NCI-H187 treated with DMSO at 0.1 percent for 48 hours (cell line): ENCODE measurements at regions not wholly inside any gene's neighbourhood (a gene's known extent, or its start where the extent isn't known, plus 50 kb on each side); places are given as distances from the start of the nearest gene placed in this dataset.
A peak's percentile ranks its signal among the peaks of the same experiment; 100 is the strongest.

ENCODE experiments used
- DNase-seq: peaks from one replicate; lab custom pipeline; 2025; lab: John Stamatoyannopoulos, UW

DNA sequence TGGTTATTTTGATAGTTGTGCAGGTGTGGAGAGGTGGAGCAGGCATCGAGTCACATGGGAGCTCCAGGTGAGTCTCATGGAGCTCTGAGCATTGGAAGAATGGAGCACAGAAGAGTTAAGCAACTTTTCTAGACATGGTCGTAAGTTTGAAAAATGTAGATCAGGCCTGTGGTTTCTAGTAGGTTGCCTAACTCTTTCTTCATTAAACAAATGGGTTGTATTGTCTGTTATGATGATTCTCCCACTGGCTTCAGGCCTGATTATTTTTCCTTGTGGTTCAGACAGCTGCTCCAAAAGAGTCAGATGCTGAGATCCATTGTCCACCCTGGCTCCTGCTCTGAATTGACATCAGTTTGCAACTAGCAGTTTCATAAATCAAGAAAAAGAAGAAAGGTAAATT lies 80.3 kb upstream of the RPS23 start:
- DNase-seq = no peak

DNA sequence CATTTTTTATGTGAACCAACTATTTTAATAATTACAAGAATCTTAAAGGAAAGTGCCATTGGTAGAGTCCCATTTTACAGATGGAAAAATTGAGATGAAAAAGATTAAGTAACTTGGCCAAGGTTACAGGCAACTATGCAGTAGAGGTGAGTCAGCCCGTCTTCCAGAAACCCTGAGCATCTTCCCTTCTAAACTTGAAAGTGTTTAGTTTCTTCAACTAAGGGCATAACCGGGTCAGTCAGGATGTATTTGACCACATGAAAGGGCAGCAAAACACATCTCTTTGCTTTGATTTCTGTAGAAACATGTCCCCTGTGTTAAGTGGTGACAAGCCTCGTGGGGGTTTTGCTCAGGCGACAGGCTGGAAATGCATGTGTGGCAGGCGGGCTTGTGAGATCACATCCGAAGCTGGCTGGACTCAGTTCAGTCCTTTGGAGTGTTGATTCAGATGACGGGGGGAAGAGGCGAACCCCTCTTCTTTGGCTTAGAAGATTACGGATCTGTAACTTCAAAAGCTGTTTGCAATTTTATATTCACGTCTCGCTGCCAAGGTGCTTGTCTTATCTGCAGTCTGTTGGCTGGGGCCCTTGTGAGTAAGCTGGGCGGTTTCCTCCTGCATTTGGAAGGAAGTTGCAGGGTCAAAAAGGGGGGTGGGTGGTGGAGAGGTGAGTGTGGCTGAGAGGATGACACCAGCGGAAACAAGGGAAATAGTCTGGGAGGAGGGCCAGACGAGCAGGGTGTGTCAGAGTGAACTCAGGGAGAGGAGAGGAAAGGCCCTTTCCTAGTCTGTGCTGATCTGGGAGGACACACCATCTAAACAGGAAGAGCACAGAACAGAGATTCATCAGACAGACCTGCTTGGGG lies 78.9 kb upstream of the RPS23 start:
- no peak for DNase-seq

DNA sequence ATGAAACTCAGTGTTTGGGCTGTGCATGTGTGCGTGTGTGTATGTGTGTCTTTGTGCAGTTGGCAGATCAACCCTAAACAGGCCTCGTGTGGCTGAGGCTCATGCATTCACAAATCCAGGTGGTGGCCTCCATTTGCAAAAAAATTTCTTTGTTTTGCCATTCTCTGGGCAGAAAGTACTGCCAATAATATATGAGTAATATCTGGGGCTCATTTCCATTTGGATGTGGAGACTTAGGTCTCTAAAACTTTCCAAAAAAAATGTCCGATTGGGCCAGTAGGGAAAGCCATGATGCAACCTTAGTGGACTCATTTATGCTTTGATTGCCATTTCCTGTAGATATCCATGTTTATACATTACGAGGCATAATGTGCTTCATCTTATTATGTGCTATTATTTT lies 77.9 kb upstream of the RPS23 start:
- DNase-seq = no peak

DNA sequence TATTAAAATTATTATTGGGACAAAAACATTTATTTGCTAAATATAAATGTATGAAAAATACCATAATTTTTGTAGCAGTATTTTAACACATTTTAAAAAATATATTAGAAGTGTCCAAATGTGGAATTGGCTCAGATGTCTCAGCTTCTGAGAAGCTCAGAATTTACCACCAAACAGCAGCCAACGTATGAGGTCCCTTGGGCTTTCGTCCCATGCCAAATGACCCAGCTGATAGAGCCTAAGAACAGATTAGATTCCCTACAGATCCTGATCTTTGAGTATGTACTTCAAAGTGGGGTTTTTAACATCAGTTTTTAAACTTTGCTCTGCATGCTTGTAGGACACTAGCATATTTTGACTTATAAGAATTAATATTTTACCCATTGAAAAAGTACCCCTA lies 77.3 kb upstream of the RPS23 start:
- no peak for DNase-seq

- no peak for DNase-seq
These were observed 76.9 kb upstream of the RPS23 start for GRCh38 chr5:82355053-82355452.

DNA sequence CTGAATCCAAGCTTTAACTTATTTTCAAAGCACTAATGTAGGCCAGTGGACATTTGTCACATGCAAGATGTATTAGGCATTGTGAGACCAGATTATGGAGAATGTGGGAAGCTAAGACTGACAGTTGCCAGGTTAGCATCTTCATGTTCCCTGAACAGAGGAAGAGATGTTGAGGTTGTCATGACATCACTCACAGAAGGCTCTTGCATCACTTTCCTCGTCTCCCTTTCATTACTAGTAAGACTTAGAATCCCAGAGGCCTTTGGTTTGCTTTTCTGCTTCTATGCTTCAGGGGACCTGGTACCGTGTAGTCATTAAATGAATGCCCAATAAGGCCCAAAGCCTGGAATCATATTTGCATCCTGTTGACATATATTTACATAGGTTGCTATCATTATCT lies 76.4 kb upstream of the RPS23 start:
- no peak for DNase-seq

DNA sequence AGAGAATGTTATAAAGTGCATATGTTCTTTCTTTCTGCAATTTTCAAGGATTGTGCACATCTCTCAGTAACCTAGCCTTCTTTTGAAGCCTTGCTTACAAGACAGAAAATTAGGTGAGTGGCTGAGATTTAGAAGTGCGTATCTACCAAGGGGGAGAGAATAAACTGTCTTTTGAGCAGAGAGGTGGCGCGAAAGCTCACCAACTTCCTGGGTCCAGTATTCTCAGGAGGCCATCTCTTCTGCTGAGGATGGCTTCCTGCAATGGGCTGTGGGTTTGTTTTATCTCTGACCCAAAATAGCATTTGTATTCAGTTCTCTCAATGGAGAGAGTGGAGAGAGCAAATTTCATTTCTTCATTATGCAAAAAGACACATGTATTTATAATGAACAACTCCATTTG lies 75.4 kb upstream of the RPS23 start:
- DNase-seq = no peak

DNA sequence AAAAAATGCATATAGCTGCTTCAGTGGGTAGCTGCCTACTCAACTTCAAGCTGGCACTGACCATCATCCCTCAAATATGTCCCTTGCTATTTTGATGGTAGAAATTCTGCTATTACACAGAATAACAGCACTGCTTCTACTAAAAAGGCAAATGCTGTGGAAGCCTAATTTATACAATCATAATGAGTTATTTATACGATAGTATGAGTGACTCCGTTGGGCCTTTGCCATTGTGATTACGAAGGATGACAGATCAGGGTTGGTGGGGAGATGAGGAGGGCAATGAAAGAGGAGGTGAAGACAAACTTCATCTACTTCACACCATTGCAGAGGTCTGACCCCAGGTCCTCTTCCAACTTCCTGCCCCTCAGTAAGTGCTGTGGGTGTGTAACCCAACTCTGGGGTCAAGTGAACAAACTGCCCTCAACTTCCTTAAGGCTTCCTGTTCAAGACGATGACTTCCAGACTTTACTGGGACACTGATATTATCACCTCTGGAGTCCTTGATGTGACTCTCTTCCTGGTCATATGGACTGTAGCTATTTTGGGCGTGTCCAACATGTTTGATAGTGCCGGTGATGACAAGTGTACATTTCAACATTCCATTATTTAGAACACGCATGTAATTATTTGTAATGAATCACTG lies 74.1 kb upstream of the RPS23 start:
- DNase-seq = no peak

GRCh38 chr5:82351754-82352145 lies 73.6 kb upstream of the RPS23 start:
- peak; percentile 23 for DNase-seq

- DNase-seq = no peak
These were observed 73.1 kb upstream of the RPS23 start for GRCh38 chr5:82351297-82351696.

GRCh38 chr5:82349652-82350051 lies 71.5 kb upstream of the RPS23 start:
- DNase-seq = no peak

GRCh38 chr5:82348784-82349425 lies 70.8 kb upstream of the RPS23 start:
- no peak for DNase-seq

- peak; percentile 41 for DNase-seq
These were observed 69.2 kb upstream of the RPS23 start for GRCh38 chr5:82347201-82347865.

DNA sequence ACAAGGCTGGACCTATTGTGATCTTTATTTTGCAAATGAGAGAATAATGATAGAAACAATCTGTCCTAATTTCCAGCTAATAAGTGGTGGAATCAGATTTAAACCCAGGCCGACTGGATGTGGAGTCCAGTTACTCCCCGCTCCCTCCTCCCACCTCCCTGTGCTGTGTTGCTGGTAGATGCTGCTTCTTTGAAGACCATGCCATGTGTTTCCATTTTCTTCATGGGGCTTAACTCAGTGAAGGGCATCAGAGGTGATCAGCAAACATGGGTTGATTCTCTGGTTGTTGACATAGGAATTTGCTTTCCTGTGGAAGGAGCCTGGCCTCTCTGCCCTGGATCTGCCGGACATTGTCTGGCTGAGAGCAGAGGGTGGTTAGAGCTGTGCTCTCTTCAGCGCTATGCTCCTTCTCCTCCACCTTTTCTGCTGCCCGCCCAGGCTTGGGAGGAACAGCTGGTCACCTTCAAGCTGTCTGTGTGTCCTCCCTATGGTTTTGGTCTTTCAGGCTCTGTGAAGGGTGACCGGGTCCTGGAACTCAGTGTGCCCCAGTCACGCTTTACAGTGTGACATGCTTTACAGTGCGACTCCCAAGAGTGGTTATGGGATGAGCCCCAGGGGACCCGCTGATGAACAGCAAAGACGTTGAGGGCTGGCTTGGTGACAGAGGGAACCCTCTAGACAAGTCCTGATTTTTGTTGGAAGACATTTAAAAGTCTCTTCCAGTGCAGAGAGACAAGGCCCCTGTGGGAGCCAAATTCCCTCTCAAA lies 68.4 kb upstream of the RPS23 start:
- DNase-seq = no peak

- no peak for DNase-seq
These were observed 67.0 kb upstream of the RPS23 start for GRCh38 chr5:82345108-82345507.

DNA sequence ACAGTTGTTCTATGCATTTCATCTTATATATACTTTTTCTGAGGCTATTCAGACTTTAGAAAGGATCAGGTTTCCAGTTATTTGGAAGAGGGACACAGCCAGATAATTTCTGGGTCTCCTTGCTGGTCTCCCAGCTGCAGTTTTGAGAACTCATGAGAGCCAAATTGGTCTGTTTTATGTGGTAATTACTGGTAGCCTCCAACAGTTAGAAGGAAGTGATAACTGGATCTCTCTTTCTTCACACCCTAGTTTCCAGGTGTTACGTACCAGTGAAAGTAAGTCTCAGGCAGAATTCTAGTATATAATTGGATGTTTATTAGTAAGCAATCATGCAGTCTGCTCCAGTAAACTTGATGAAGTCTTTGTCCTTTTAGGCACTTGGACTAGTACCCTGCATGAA lies 63.2 kb upstream of the RPS23 start:
- no peak for DNase-seq

GRCh38 chr5:82340799-82341198 lies 62.6 kb upstream of the RPS23 start:
- DNase-seq = no peak

DNA sequence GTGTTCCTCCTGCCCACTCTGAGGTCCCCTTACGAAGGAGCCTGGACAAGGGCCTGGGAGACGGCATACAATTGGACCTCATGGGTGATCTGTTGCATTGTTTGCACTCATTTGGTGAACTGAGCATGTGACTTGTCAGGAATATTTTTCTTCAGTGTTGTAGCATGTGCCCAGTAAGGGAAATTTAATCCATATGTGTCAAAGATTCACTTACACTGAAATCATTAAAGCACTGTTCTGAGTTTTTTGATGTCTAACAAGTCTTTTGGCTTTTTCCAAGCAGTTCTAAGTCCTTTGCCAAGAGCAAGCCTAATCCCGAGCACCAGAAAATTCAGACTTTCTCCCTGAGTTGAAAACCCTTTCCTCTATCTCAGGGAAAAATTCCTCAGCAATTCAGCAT lies 61.6 kb upstream of the RPS23 start:
- no peak for DNase-seq

- no peak for DNase-seq
These were observed 60.7 kb upstream of the RPS23 start for GRCh38 chr5:82338771-82339373.

DNA sequence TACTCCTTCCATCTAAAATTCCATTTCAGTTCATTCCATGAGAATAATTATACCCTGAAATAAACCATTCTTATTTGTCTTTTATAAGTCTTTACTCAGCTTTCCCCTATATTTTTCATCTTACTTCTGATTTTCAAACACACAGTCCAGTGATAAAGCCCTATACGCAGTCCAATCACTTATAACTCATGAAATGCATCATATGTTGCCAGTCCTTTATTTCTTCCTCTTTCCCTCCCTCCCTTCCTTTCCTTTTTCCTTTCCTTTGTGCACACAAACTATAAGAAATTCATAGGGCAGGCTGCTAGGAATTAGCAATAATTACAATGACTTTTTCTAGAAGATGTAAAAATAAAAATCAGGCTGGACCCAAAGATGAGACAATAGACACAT lies 58.8 kb upstream of the RPS23 start:
- no peak for DNase-seq

- no peak for DNase-seq
These were observed 58.2 kb upstream of the RPS23 start for GRCh38 chr5:82336226-82336958.
